Liver (tissue), 7 donors: ENCODE measurements at regions not wholly inside any gene's neighbourhood (a gene's known extent, or its start where the extent isn't known, plus 50 kb on each side); places are given as distances from the start of the nearest gene placed in this dataset.

Experiments used
- DNase-seq: peaks from one replicate; pipeline ENCODE4 v3.0.0-alpha.2; 2017; ENCODE audit warnings: low spot score
- H3K27ac ChIP-seq, 2 donors: one replicate each; pipeline ENCODE4 v1.7.0; 2013; ENCODE audit warnings: inconsistent platforms in 2 of 2, low read length in 2 of 2, control low read depth in 1 of 2, low read depth in 1 of 2, mild to moderate bottlenecking in 1 of 2
- H3K27me3 ChIP-seq, 4 donors: one replicate each; pipeline versions ENCODE4 v1.6.1 to v1.7.0; 2013; ENCODE audit warnings: low read length in 3 of 4, inconsistent platforms in 1 of 4, mild to moderate bottlenecking in 1 of 4, moderate library complexity in 1 of 4; ENCODE audit not compliant: control insufficient read depth in 4 of 4, insufficient read depth in 4 of 4
- H3K36me3 ChIP-seq, 4 donors: one replicate each; pipeline versions ENCODE4 v1.6.1 to v1.7.0; 2013; ENCODE audit warnings: low read length in 3 of 4, mild to moderate bottlenecking in 3 of 4, low read depth in 1 of 4, moderate library complexity in 1 of 4; ENCODE audit not compliant: control insufficient read depth in 4 of 4, insufficient read depth in 3 of 4
- H3K4me1 ChIP-seq, 4 donors: one replicate each; pipeline versions ENCODE4 v1.6.1 to v1.7.0; 2013; ENCODE audit warnings: low read length in 3 of 4, mild to moderate bottlenecking in 3 of 4, moderate library complexity in 1 of 4; ENCODE audit not compliant: control insufficient read depth in 4 of 4, insufficient read depth in 4 of 4
- H3K4me3 ChIP-seq, 3 donors: one replicate each; pipeline versions ENCODE4 v1.6.1 to v1.7.0; 2013; ENCODE audit warnings: low read length in 3 of 3, control low read depth in 1 of 3, low read depth in 1 of 3, mild to moderate bottlenecking in 1 of 3
- H3K9ac ChIP-seq, 2 donors: one replicate each; pipeline ENCODE4 v1.7.0; 2013; ENCODE audit warnings: low read length in 2 of 2, mild to moderate bottlenecking in 2 of 2, moderate library complexity in 2 of 2, control low read depth in 1 of 2, low read depth in 1 of 2
- H3K9me3 ChIP-seq, 4 donors: one replicate each; pipeline versions ENCODE4 v1.6.1 to v1.7.0; 2013; ENCODE audit warnings: low read length in 3 of 4; ENCODE audit not compliant: control insufficient read depth in 4 of 4
- ATF3 ChIP-seq: IDR thresholded peaks from 2 replicates; pipeline ENCODE4 v1.6.1; 2016; ENCODE audit warnings: antibody characterized with exemption
- EGR1 ChIP-seq, 2 donors: IDR thresholded peaks; 2 replicates each; pipeline ENCODE4 v1.6.1; 2016 to 2018; ENCODE audit warnings: antibody characterized with exemption in 2 of 2, low read depth in 2 of 2
- FOXA1 ChIP-seq: IDR thresholded peaks from 2 replicates; pipeline ENCODE4 v1.6.1; 2016; ENCODE audit warnings: antibody characterized with exemption
- GABPA ChIP-seq, 2 donors: IDR thresholded peaks in 1 of 2; conservative IDR thresholded peaks in 1 of 2; 2 replicates each; pipeline ENCODE4 v1.6.1; 2016; ENCODE audit warnings: antibody characterized with exemption in 2 of 2, mild to moderate bottlenecking in 1 of 2, moderate library complexity in 1 of 2
- HNF4A ChIP-seq, 2 donors: conservative IDR thresholded peaks; 2 replicates each; pipeline ENCODE4 v1.6.1; 2016; ENCODE audit warnings: antibody characterized with exemption in 2 of 2, mild to moderate bottlenecking in 2 of 2
- MAX ChIP-seq: IDR thresholded peaks from 2 replicates; pipeline ENCODE4 v1.6.1; 2016; ENCODE audit warnings: antibody characterized with exemption
- RAD21 ChIP-seq, 2 donors: IDR thresholded peaks; 2 replicates each; pipeline ENCODE4 v1.6.1; 2016; ENCODE audit warnings: antibody characterized with exemption in 2 of 2, mild to moderate bottlenecking in 2 of 2
- REST ChIP-seq: IDR thresholded peaks from 2 replicates; pipeline ENCODE4 v1.6.1; 2016; ENCODE audit warnings: antibody characterized with exemption, mild to moderate bottlenecking
- SP1 ChIP-seq: IDR thresholded peaks from 2 replicates; pipeline ENCODE4 v1.6.1; 2018; ENCODE audit warnings: antibody characterized with exemption, mild to moderate bottlenecking
- YY1 ChIP-seq: IDR thresholded peaks from 2 replicates; pipeline ENCODE4 v1.6.1; 2016; ENCODE audit warnings: antibody characterized with exemption, mild to moderate bottlenecking
- WGBS: extraction: QIAGEN DNeasy Blood & Tissue Kit; methylation state at CpG from one replicate; pipeline ENCODE4 v1.1.7; 2013; 5-methylcytosine and 5-hydroxymethylcytosine counted together
- donor health status: healthy.
- donor health status: healthy.
- donor health status: healthy.
- donor health status: healthy.

DNA sequence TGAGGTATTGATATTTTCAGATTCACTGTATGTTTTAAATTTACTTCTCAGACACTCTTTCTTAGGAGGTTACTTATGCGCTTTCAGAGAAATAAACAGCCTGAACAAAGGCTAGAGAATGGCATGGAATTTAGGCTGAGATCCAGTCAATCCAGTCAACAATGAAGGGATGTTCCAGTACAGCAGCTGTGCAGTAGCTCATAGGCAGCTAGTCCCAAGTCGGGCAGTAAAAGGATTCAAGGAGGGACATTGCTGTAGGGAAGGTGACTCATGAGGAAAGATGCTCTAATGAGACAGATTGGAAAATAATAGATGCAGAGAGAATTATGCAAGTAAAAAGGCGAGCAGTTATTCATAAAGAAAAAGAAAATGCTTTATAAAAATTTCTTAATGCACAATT lies 397.9 kb upstream of the RGPD4 start:
- no peak for TF ChIP-seq ATF3
- TF ChIP-seq FOXA1: no peak
- TF ChIP-seq EGR1 (IDR thresholded peaks at IDR 0.05; ENCODE audit: low read depth in 2 of 2): no peak
- WGBS: 70% methylated on average over 3 of the region's 3 CpGs
- Histone ChIP-seq H3K4me3 (no peak overlapping the region), H3K9ac (no peak overlapping the region), H3K27me3 (no peaks in the 10 kb centered on the region), H3K27ac (no peak overlapping the region), H3K36me3 (no peaks in the 10 kb centered on the region), H3K9me3 (peaks cover 0 to 4% (median 1%) of the 10 kb centered on the region in 4 donors), H3K4me1 (no peaks in the 10 kb centered on the region)
- no peak for DNase-seq

- Histone ChIP-seq H3K36me3 (no peaks in the 10 kb centered on the region), H3K9me3 (peaks cover 0 to 4% (median 1%) of the 10 kb centered on the region in 4 donors), H3K4me1 (no peaks in the 10 kb centered on the region), H3K27me3 (no peaks in the 10 kb centered on the region), H3K9ac (no peak overlapping the region), H3K4me3 (no peak overlapping the region), H3K27ac (no peak overlapping the region)
- 88% methylated on average over 1 of the region's 1 CpG for WGBS
- no peak for DNase-seq
- TF ChIP-seq GABPA (IDR thresholded peaks at IDR 0.05 in 1 of 2, conservative IDR thresholded peaks at IDR 0.05 in 1 of 2) (no peak), RAD21 (IDR thresholded peaks at IDR 0.05) (no peak), REST (no peak)
These were observed 396.7 kb upstream of the RGPD4 start for GRCh38 chr2:107430006-107430405.

DNA sequence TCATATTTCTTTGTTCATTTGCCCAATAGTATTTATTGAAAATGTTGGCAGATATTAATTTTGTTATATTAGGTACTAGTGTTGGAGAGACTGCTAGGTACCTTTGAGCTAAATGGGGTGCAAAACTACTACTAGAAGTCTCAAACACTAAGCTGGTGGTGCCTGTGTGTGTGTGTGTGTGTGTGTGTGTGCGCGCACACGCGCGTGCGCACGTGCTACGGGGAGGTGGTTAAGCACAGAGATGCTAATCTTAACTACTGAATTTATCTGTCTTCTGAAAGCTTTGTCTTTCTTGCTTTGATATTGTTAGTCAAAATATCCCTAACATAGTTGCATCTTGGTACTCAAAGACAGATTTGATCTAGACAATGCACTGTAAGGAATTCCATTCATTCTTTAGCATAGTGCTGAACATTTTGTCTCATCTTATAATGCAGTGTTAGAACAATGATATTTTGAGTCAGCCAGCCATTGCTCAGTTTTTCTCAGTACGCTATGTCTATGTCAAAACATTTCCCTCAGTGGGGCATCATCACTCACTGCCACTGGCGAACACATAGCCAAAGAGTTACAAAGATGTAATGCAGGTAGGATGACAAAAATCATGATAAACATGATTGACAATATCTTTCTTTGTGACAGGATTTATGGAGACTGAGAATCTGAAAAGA lies 396.0 kb upstream of the RGPD4 start:
- H3K9ac ChIP-seq: no peak overlapping the region
- TF ChIP-seq HNF4A (conservative IDR thresholded peaks at IDR 0.05) (no peak), FOXA1 (no peak), MAX (no peak), SP1 (no peak), YY1 (no peak)
- H3K9me3 ChIP-seq: peaks cover 0 to 4% (median 1%) of the 10 kb centered on the region in 4 donors
- 75% methylated on average over 10 of the region's 10 CpGs for WGBS
- H3K4me3 ChIP-seq: no peak overlapping the region
- no peaks in the 10 kb centered on the region for H3K4me1 ChIP-seq
- H3K27me3 ChIP-seq: no peaks in the 10 kb centered on the region
- H3K27ac ChIP-seq: no peak overlapping the region
- no peaks in the 10 kb centered on the region for H3K36me3 ChIP-seq
- no peak for DNase-seq
